HG03432 (cell line): ENCODE measurements at regions not wholly inside any gene's neighbourhood (a gene's known extent, or its start where the extent isn't known, plus 50 kb on each side); places are given as distances from the start of the nearest gene placed in this dataset.
A peak's percentile ranks its signal among the peaks of the same experiment; 100 is the strongest.
"Not testable (repeated sequence)": the region's sequence is repeated elsewhere in the genome, so short reads cannot be mapped to it uniquely, and the experiment has no call there.

Experiments used
- ATAC-seq: cut with Tn5 transposase; IDR thresholded peaks from one replicate; pipeline ENCODE4 v1.9.1; 2021; ENCODE audit warnings: mild to moderate bottlenecking, moderate library complexity; ENCODE audit not compliant: unreplicated experiment

GRCh38 chr12:94817695-94818075, 167.3 kb upstream of the TMCC3 start:
- ATAC-seq = peak; percentile 59

- ATAC-seq = not testable (repeated sequence)
Observed at GRCh38 chr12:94817201-94817600, 166.8 kb upstream of the TMCC3 start.

- ATAC-seq = not testable (repeated sequence)
Observed at GRCh38 chr12:94816746-94817145, 166.4 kb upstream of the TMCC3 start.

- no peak for ATAC-seq
Observed at GRCh38 chr12:94815958-94816357, 165.6 kb upstream of the TMCC3 start.

- no peak for ATAC-seq
Observed at GRCh38 chr12:94815450-94815849, 165.1 kb upstream of the TMCC3 start.

GRCh38 chr12:94813314-94813713, 163.0 kb upstream of the TMCC3 start:
- ATAC-seq = no peak

- peak; percentile 65 for ATAC-seq
Observed at GRCh38 chr12:94812345-94812744, 162.0 kb upstream of the TMCC3 start.

- no peak for ATAC-seq
Observed at GRCh38 chr12:94811611-94812010, 161.3 kb upstream of the TMCC3 start.

- no peak for ATAC-seq
Observed at GRCh38 chr12:94807951-94808350, 157.6 kb upstream of the TMCC3 start.

- no peak for ATAC-seq
Observed at GRCh38 chr12:94806617-94807016, 156.3 kb upstream of the TMCC3 start.

- no peak for ATAC-seq
Observed at GRCh38 chr12:94805749-94806529, 155.6 kb upstream of the TMCC3 start.

- ATAC-seq = no peak
Observed at GRCh38 chr12:94803939-94804338, 153.6 kb upstream of the TMCC3 start.

- no peak for ATAC-seq
Observed at GRCh38 chr12:94802796-94803195, 152.4 kb upstream of the TMCC3 start.

- no peak for ATAC-seq
Observed at GRCh38 chr12:94801745-94802144, 151.4 kb upstream of the TMCC3 start.

- ATAC-seq = no peak
Observed at GRCh38 chr12:94799136-94799535, 148.8 kb upstream of the TMCC3 start.

GRCh38 chr12:94798113-94798512, 147.8 kb upstream of the TMCC3 start:
- ATAC-seq = no peak

GRCh38 chr12:94795520-94795919, 145.2 kb upstream of the TMCC3 start:
- no peak for ATAC-seq

- ATAC-seq = no peak
Observed at GRCh38 chr12:94795044-94795443, 144.7 kb upstream of the TMCC3 start.

GRCh38 chr12:94793191-94793595, 142.8 kb upstream of the TMCC3 start:
- ATAC-seq = no peak

GRCh38 chr12:94792693-94793092, 142.3 kb upstream of the TMCC3 start:
- no peak for ATAC-seq

GRCh38 chr12:94791933-94792332, 141.6 kb upstream of the TMCC3 start:
- no peak for ATAC-seq

GRCh38 chr12:94790825-94791224, 140.5 kb upstream of the TMCC3 start:
- no peak for ATAC-seq

GRCh38 chr12:94790370-94790769, 140.0 kb upstream of the TMCC3 start:
- no peak for ATAC-seq
